K562 (cell line): ENCODE measurements at regions not wholly inside any gene's neighbourhood (a gene's known extent, or its start where the extent isn't known, plus 50 kb on each side); places are given as distances from the start of the nearest gene placed in this dataset.

Source experiments
- ATAC-seq: fragments of 200-7000 bp; cut with Tn5 transposase; 3 replicates; pipeline ENCODE4 v1.9.1; 2020; ENCODE audit warnings: moderate library complexity
- BruUV-seq: library from RNA; stranded (reverse); fragments of 400-500 nt; replicated peaks from 2 replicates; lab custom pipeline; 2021; lab: Mats Ljungman, UMichigan
- CTCF ChIA-PET: fragments of 300-600 bp; formaldehyde crosslinking; extraction: SDS; loops from one replicate; lab custom pipeline; 2021; ENCODE audit warnings: low intra/inter-chr PET ratio; lab: Yijun Ruan, JAX
- POLR2A ChIA-PET: fragments of 300-600, 350-650 bp; sonication (Branson Sonifier 250); formaldehyde crosslinking; extraction: SDS; loops from one replicate; lab custom pipeline; 2021; ENCODE audit warnings: antibody characterized with exemption, inconsistent platforms; lab: Yijun Ruan, JAX
- DNase-seq, 4 experiments: peaks; one replicate each; pipeline versions ENCODE4 v3.0.0 to v3.0.0-alpha.2; 2011 to 2018; ENCODE audit warnings: low spot score in 3 of 4, mixed read lengths in 3 of 4; ENCODE audit errors: extremely low read depth in 1 of 4
- FAIRE-seq: peaks from 2 replicates; lab custom pipeline; 2011; peaks lifted over from hg19 to GRCh38; lab: Jason Lieb, UNC
- H2AFZ ChIP-seq: 2 replicates; pipeline ENCODE4 v1.6.0; 2011; ENCODE audit warnings: low read depth, low read length, control low read depth, inconsistent platforms
- H3K27ac ChIP-seq: fragments of 200-600 bp; 3 replicates; pipeline ENCODE4 v1.8.0; 2011; ENCODE audit warnings: low read depth, mild to moderate bottlenecking, control low read depth, inconsistent platforms, low read length, moderate library complexity, mixed read lengths; ENCODE audit errors: extremely low read depth
- H3K27me3 ChIP-seq, 2 experiments: fragments of 300-600 bp in 1 of 2; 2 replicates in 1 of 2; 3 replicates in 1 of 2; pipeline versions ENCODE4 v1.6.0 to v1.8.0; 2011; ENCODE audit warnings: inconsistent platforms in 2 of 2, low read length in 2 of 2, mild to moderate bottlenecking in 1 of 2, mixed read lengths in 1 of 2, moderate library complexity in 1 of 2; ENCODE audit not compliant: control insufficient read depth in 2 of 2, insufficient read depth in 2 of 2
- H3K36me3 ChIP-seq: fragments of 300-600 bp; 3 replicates; pipeline ENCODE4 v1.8.0; 2011; ENCODE audit warnings: mild to moderate bottlenecking, low read length, inconsistent platforms; ENCODE audit not compliant: control insufficient read depth, insufficient read depth
- H3K4me1 ChIP-seq, 2 experiments: fragments of 200-600 bp in 1 of 2; replicated peaks in 1 of 2; 2 replicates in 1 of 2; 3 replicates in 1 of 2; pipeline versions ENCODE4 v1.5.1 to v1.8.0; 2011; ENCODE audit warnings: inconsistent platforms in 2 of 2, low read length in 2 of 2, mild to moderate bottlenecking in 1 of 2, mixed read lengths in 1 of 2, moderate library complexity in 1 of 2; ENCODE audit not compliant: control insufficient read depth in 2 of 2, insufficient read depth in 2 of 2
- H3K4me2 ChIP-seq: 2 replicates; pipeline ENCODE4 v1.6.1; 2011; ENCODE audit warnings: low read length, control low read depth, inconsistent platforms, mixed read lengths; ENCODE audit not compliant: insufficient read depth
- H3K4me3 ChIP-seq: fragments of 200-600 bp; sonication (generic), shearing (Covaris generic); 2 replicates; pipeline ENCODE4 v1.5.1; 2016; ENCODE audit warnings: control low read depth, inconsistent platforms
- H3K79me2 ChIP-seq: fragments of 200-600 bp; 3 replicates; pipeline ENCODE4 v1.8.0; 2011; ENCODE audit warnings: low read length, inconsistent platforms; ENCODE audit not compliant: control insufficient read depth, insufficient read depth
- H3K9ac ChIP-seq, 2 experiments: 2 replicates each; pipeline versions ENCODE4 v1.6.0 to v1.6.1; 2011; ENCODE audit warnings: low read depth in 2 of 2, low read length in 2 of 2, control low read depth in 1 of 2, inconsistent platforms in 1 of 2, mild to moderate bottlenecking in 1 of 2, mixed read lengths in 1 of 2; ENCODE audit not compliant: insufficient read depth in 1 of 2
- H3K9me1 ChIP-seq: one replicate; pipeline ENCODE4 v1.6.0; 2011; ENCODE audit warnings: inconsistent platforms, mild to moderate bottlenecking, low read length, moderate library complexity; ENCODE audit not compliant: control insufficient read depth, insufficient read depth
- H3K9me3 ChIP-seq: replicated peaks from 2 replicates; pipeline ENCODE4 v1.5.1; 2011; ENCODE audit warnings: low read depth, low read length, inconsistent platforms; ENCODE audit not compliant: control insufficient read depth, insufficient read depth
- H4K20me1 ChIP-seq: replicated peaks from 2 replicates; pipeline ENCODE4 v1.6.1; 2011; ENCODE audit warnings: low read length, inconsistent platforms, mixed read lengths; ENCODE audit not compliant: control insufficient read depth, insufficient read depth
- BHLHE40 ChIP-seq: IDR thresholded peaks from 2 replicates; pipeline ENCODE4 v1.6.1; 2011; ENCODE audit warnings: low read length, improper control_type of control experiment
- ILK ChIP-seq: fragments of 450-650 bp; IDR thresholded peaks from 2 replicates; pipeline ENCODE4 v1.6.1; 2016; ENCODE audit warnings: missing genetic modification characterization, low read depth, mild to moderate bottlenecking, missing compliant biosample characterization, moderate library complexity, borderline replicate concordance
- MEF2A ChIP-seq: IDR thresholded peaks from 2 replicates; pipeline ENCODE4 v1.6.1; 2011; ENCODE audit warnings: low read depth, mild to moderate bottlenecking, low read length, moderate library complexity; ENCODE audit not compliant: control insufficient read depth
- NR1H2 ChIP-seq: sonication (generic); formaldehyde crosslinking; IDR thresholded peaks from 2 replicates; pipeline ENCODE4 v1.4.0; 2020; ENCODE audit warnings: mild to moderate bottlenecking, missing genetic modification reagents
- PTBP1 ChIP-seq: fragments of 200-400 bp; formaldehyde crosslinking; IDR thresholded peaks from 2 replicates; pipeline ENCODE4 v1.6.1; 2017; ENCODE audit warnings: low read depth, low read length
- RBM25 ChIP-seq: fragments of 200-400 bp; formaldehyde crosslinking; IDR thresholded peaks from 2 replicates; pipeline ENCODE4 v1.6.1; 2018; ENCODE audit warnings: low read length, low read depth, moderate library complexity; ENCODE audit not compliant: severe bottlenecking
- ZFPM2 ChIP-seq: fragments of 250-450 bp; sonication (Bioruptor Pico); IDR thresholded peaks from 2 replicates; pipeline ENCODE4 v1.5.1; 2022; ENCODE audit warnings: mild to moderate bottlenecking
- ZNF583 ChIP-seq: fragments of 250-450 bp; sonication (Bioruptor Pico); IDR thresholded peaks from 2 replicates; pipeline ENCODE4 v1.4.0; 2020
- ZNF644 ChIP-seq: fragments of 200-800 bp; sonication (Bioruptor generic); IDR thresholded peaks from 2 replicates; pipeline ENCODE4 v1.6.1; 2016; ENCODE audit warnings: low read depth, missing genetic modification characterization, missing compliant biosample characterization
- WGBS: fragments of 100-300 bp; shearing (Covaris generic); methylation state at CpG from one replicate; pipeline ENCODE4 v1.1.6; 2016; ENCODE audit warnings: low coverage, mixed read lengths; ENCODE audit not compliant: insufficient coverage; ENCODE audit errors: missing lambda C conversion rate; 5-methylcytosine and 5-hydroxymethylcytosine counted together
- in situ Hi-C: fragments of 300-500 bp; cut with MboI; formaldehyde crosslinking; loops from 4 replicates; pipeline ENCODE4 v1.15.0; 2018; ENCODE audit warnings: inconsistent platforms, mixed read lengths
- intact Hi-C: fragments of 100-400 bp; cut with micrococcal nuclease; formaldehyde crosslinking; loops from 2 replicates; pipeline ENCODE4 v1.14.2; 2022

DNA sequence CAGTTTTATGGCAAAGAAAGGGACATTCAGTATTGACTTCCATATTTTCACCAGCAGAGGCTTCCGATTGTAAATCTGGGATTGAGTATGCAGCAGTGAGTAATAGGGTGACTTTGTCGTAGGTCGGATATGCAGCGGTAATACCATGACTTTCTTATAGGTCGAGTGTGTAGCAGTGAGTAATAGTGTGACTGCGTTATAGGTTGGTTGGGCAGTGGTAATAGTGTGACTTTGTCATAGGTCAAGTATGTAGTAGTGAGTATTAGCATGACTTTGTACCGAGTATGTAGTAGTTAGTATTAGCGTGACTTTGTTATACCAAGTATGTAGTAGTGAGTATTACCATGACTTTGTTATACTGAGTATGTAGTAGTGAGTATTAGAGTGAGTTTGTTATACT, 268.2 kb upstream of the ADARB2 start:
- H3K79me2 ChIP-seq = no peaks in the 10 kb centered on the region
- POLR2A ChIA-PET = no interaction called here
- H2AFZ ChIP-seq = no peak overlapping the region
- no peaks in the 10 kb centered on the region for H3K36me3 ChIP-seq
- H3K27me3 ChIP-seq = no peaks in the 10 kb centered on the region
- no peak overlapping the region for H3K4me3 ChIP-seq
- DNase-seq = no peak
- H3K9me1 ChIP-seq = no peaks in the 10 kb centered on the region
- ATAC-seq = no peak
- H3K4me2 ChIP-seq = no peak overlapping the region
- no TSS peak for BruUV-seq
- CTCF ChIA-PET = no interaction called here
- H3K27ac ChIP-seq = no peak overlapping the region
- intact Hi-C loops = no loop called here
- no peak for TF ChIP-seq RBM25
- TF ChIP-seq MEF2A = no peak
- TF ChIP-seq ILK (tag) = no peak
- no peak for TF ChIP-seq ZFPM2 (CRISPR knock-in tag)
- no peak for TF ChIP-seq ZNF583
- no peak for TF ChIP-seq PTBP1
- no peak for TF ChIP-seq BHLHE40
- TF ChIP-seq ZNF644 = no peak
- TF ChIP-seq NR1H2 (CRISPR knock-in tag) = no peak
- TF ChIP-seq, all 486 proteins: peak for 0
- 0% methylated on average over 8 of the region's 8 CpGs for WGBS
- no peaks in the 10 kb centered on the region for H3K9me3 ChIP-seq
- H4K20me1 ChIP-seq = no peaks in the 10 kb centered on the region
- in situ Hi-C loops = no loop called here
- FAIRE-seq = no peak
- no peak overlapping the region for H3K9ac ChIP-seq
- H3K4me1 ChIP-seq = no peaks in the 10 kb centered on the region
